Activated T-helper 9 cell treated with anti-CD3 and anti-CD28 coated beads, Interleukin-2, amount 50 U/mL, for 16 hours (primary cell): ENCODE measurements at regions not wholly inside any gene's neighbourhood (a gene's known extent, or its start where the extent isn't known, plus 50 kb on each side); places are given as distances from the start of the nearest gene placed in this dataset.

ENCODE experiments used
- DNase-seq: peaks from one replicate; pipeline ENCODE4 v3.0.0-alpha.2; 2020; ENCODE audit warnings: low read depth

GRCh38 chr14:76948976-76949375, 79.5 kb downstream of the IRF2BPL start:
- no peak for DNase-seq

DNA sequence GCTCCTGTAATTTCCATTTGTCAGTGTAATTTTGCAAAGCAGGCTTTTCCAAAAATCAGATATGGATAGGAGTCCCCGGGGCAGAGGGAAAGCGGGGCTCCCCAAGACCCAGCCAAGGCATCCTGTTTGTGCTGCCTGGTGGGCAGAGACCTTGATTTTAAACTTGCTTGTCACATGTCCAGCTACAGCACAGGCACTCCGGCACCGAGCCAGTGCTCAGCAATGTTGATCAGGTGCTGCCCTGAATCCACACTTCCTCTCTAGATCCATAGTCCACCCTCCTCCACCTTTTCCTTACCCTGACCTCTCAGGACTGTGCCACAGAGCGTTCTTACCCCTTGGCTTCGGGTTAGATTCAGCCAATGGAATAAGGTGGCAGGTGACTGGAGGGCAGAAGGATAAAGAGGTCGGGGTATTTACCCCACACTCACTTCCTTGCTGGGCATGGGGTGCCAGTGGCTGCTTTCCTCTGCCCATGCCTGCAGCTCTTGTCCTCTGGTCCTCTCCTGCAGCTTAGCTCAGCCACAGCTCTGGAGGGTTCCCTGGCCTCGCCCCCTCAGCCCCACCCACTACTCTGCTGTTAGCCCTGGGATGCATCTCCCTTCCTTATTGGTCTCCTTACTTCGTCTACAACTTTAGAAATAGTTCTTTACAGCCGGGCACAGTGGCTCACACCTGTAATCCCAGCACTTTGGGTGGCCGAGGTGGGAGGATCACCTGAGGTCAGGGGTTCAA, 80.1 kb downstream of the IRF2BPL start:
- no peak for DNase-seq

DNA sequence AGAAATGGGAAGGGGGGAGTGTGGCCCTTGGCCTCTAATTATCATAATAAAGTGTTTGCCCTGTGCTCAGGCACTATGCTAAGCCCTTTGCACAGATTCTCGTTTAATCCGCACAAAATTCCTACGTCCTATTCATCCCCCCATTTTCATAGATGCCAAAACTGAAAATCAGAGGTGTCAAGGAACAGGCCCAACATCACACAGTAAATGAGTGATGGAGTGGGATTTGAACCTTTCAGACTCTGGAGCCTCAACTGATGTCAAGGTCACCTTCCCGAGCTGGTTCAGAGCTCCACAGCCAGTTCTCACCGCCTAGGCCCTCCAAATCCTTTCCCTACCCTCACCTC, 80.7 kb downstream of the IRF2BPL start:
- DNase-seq, result no peak

- DNase-seq, result peak; percentile 70
Observed at GRCh38 chr14:76947078-76947837, 81.2 kb downstream of the IRF2BPL start.

DNA sequence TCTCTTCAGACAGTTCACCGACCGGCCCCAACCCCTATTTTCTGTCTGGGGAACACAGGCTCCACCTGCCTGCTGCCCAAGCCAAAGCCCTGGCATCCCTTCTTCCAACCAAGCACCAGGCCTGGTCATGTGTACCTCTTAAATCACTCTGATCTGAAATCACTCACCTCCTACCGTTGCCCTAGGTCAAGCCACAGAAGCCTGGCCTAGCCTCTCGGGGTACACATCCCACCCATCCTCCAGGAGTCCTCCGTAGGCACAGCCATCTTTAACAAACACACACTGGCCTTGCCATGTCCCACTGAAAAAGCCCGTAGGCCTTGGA, 81.8 kb downstream of the IRF2BPL start:
- no peak for DNase-seq

- DNase-seq, result no peak
Observed at GRCh38 chr14:76943072-76943471, 85.4 kb downstream of the IRF2BPL start.

GRCh38 chr14:76941946-76942805, 86.3 kb downstream of the IRF2BPL start:
- no peak for DNase-seq

DNA sequence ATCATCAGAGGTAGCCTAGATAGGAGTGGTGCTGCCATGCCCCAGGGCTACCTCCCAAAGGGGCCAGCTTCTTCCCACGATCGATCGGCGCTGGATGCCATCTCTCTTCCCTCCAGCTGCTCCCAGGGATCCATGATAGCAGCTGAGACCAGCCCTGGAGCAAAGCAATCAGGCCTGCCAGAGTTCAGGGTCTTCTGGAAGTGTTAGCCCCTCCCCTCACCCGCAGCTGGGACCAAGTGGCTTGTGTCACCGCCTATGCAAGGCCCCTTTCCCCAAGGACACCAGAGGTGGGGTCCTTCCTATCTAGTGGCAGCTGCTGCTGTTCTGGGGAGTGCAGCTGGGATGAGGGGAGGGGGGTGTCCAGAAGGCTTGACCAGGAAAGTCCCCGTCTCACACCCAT, 87.0 kb downstream of the IRF2BPL start:
- DNase-seq, result no peak

DNA sequence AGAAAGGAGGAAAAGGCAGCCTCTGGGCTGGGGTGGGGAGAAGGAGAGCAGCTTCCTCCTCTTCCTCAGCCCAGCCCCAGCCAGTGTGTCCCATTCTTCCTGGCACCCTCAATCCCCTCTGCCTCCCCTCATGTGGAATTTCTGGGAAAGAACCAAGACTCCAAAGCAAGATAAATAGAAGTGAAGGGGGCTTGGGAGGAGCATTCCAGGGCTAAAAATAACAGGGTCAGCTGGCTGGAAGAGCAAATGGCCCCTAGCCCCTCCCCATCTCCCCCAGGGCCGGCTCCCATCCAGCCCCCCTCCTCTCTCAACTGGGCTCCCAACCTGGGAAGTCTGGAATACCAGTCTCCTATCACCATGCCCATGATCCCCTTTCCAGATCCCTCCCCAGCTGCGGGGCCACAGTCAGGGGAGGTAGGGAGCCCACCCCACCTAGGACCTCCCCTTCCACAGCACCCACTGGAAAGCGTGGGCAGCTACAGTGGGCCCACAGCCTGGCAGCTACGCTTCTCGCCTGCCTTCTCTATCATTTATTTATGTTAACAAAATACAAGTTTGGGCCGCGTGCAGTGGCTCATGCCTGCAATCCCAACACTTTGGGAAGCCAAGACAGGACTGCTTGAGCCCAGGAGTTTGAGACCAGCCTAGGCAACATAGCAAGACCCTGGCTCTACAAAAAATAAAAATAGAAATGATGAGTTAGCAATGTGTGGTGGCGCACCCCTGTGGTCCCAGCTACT, 88.3 kb downstream of the IRF2BPL start:
- no peak for DNase-seq

GRCh38 chr14:76939015-76939742, 89.3 kb downstream of the IRF2BPL start:
- DNase-seq, result no peak

DNA sequence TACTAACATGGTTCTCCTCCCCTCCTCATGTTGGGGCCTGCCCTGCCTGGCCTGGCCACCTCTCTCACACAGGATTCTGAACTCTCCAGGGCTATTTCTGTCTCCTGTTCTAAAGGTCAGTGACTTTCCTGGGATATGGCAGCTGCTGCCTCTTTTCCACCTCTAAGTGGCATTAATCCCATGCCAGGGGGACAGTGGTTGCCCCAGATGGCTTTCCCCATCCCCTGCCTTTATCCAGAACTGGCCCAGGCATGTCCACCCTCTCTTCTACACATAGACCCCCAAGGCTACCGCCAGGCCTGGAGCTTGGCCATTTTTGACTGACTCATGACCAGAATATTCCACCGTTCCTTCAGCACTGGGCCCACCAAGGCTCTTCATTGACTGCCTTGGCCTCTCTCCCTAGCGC, 90.4 kb downstream of the IRF2BPL start:
- no peak for DNase-seq

GRCh38 chr14:76937181-76938091, 91.1 kb downstream of the IRF2BPL start:
- DNase-seq, result no peak

DNA sequence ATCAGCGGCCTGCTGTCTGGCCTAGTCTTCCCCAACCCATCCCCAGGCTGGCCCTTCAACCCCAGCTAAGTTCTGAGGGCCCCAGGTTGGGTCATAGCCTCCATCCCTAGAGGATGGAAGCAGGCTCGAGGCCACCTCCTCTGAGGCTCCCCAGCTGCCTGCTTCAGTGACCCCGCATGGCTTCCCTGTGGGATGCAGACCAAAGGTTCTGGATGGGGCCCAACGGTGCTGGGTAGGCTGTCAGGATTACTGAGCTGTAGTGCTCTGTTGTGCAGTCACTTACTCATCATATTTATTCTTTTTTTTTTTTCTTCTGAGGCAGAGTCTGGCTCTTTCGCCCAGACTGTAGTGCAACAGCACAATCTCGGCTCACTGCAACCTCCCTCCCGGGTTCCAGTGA, 92.0 kb downstream of the IRF2BPL start:
- DNase-seq, result no peak

- DNase-seq, result no peak
Observed at GRCh38 chr14:76933515-76933914, 95.0 kb downstream of the IRF2BPL start.

GRCh38 chr14:76931631-76932402, 96.7 kb downstream of the IRF2BPL start:
- no peak for DNase-seq

GRCh38 chr14:76930549-76930948, 98.0 kb downstream of the IRF2BPL start:
- no peak for DNase-seq

DNA sequence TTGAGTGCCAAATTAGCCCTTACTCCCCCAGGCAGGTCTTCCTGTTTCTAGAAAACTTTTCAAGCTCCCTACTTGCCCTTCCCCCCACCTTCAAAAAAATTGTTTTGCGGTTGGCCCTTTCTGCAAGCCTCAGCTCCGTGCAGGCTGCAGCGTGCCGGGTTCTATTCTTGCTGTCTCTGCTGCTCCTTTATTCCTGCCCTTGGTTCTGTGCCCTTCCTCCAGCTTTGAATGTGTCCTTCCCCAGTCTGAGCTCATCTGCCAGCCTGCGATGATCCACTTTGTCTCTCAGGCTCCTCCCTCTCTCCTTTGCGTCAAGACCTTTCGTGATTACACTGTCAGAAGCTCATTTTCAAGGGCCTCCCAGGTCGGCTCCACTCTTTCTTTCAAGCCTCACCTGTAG, 98.6 kb downstream of the IRF2BPL start:
- peak; percentile 21 for DNase-seq

- no peak for DNase-seq
Observed at GRCh38 chr14:76927971-76928700, 100.4 kb downstream of the IRF2BPL start.
